SK-N-SH (cell line): ENCODE measurements at regions not wholly inside any gene's neighbourhood (a gene's known extent, or its start where the extent isn't known, plus 50 kb on each side); places are given as distances from the start of the nearest gene placed in this dataset.

Source experiments
- CTCF ChIA-PET: fragments of 300-600, 350-600 bp; formaldehyde crosslinking; extraction: SDS; loops from one replicate; lab custom pipeline; 2021; lab: Yijun Ruan, JAX
- POLR2A ChIA-PET: fragments of 350-600 bp; sonication (Branson Sonifier 250); formaldehyde crosslinking; extraction: SDS; loops from one replicate; lab custom pipeline; 2020; ENCODE audit warnings: antibody characterized with exemption, inconsistent platforms; lab: Yijun Ruan, JAX
- DNase-seq: peaks from one replicate; pipeline ENCODE4 v3.0.0; 2012
- H2AFZ ChIP-seq: fragments of 200-600 bp; sonication (generic); 2 replicates; pipeline ENCODE4 v1.8.1; 2016; ENCODE audit warnings: antibody characterized with exemption, mild to moderate bottlenecking, low read depth
- H3F3A ChIP-seq: fragments of 200-600 bp; sonication (generic); replicated peaks from 2 replicates; pipeline ENCODE3; 2016; ENCODE audit warnings: antibody characterized with exemption, mild to moderate bottlenecking; ENCODE audit not compliant: insufficient read depth
- H3K27ac ChIP-seq, 2 experiments: fragments of 200-500 bp in 1 of 2; fragments of 200-600 bp in 1 of 2; sonication (Bioruptor generic) in 1 of 2; sonication (generic), shearing (Covaris generic) in 1 of 2; 2 replicates each; pipeline versions ENCODE4 v1.5.1 to v1.6.1; 2014 to 2016; ENCODE audit warnings: low read depth in 2 of 2, inconsistent platforms in 1 of 2, low read length in 1 of 2, mild to moderate bottlenecking in 1 of 2, mixed read lengths in 1 of 2
- H3K27me3 ChIP-seq: fragments of 200-600 bp; sonication (generic), shearing (Covaris generic); 2 replicates; pipeline ENCODE4 v1.6.1; 2016; ENCODE audit warnings: mixed run types; ENCODE audit not compliant: insufficient read depth
- H3K36me3 ChIP-seq, 2 experiments: fragments of 200-500 bp in 1 of 2; fragments of 200-600 bp in 1 of 2; sonication (Bioruptor generic) in 1 of 2; sonication (generic) in 1 of 2; replicated peaks in 1 of 2; 2 replicates each; pipeline versions ENCODE3 to v1.5.1; 2014 to 2016; ENCODE audit warnings: low read length in 1 of 2, mild to moderate bottlenecking in 1 of 2; ENCODE audit not compliant: insufficient read depth in 2 of 2, control insufficient read depth in 1 of 2
- H3K4me1 ChIP-seq, 2 experiments: fragments of 200-500 bp in 1 of 2; fragments of 200-600 bp in 1 of 2; sonication (Bioruptor generic) in 1 of 2; sonication (generic), shearing (Covaris generic) in 1 of 2; 2 replicates each; pipeline versions ENCODE4 v1.5.1 to v1.6.1; 2014 to 2016; ENCODE audit warnings: low read depth in 1 of 2, low read length in 1 of 2, mixed run types in 1 of 2; ENCODE audit not compliant: insufficient read depth in 2 of 2, control insufficient read depth in 1 of 2
- H3K4me2 ChIP-seq: fragments of 200-600 bp; sonication (generic), shearing (Covaris generic); 2 replicates; pipeline ENCODE4 v1.6.1; 2017; ENCODE audit warnings: mixed run types
- H3K4me3 ChIP-seq, 2 experiments: fragments of 200-500 bp in 1 of 2; fragments of 200-600 bp in 1 of 2; sonication (Bioruptor generic) in 1 of 2; sonication (generic), shearing (Covaris generic) in 1 of 2; 2 replicates each; pipeline versions ENCODE4 v1.5.1 to v1.8.1; 2014 to 2016; ENCODE audit warnings: low read depth in 2 of 2, inconsistent platforms in 1 of 2, low read length in 1 of 2, mild to moderate bottlenecking in 1 of 2, mixed read lengths in 1 of 2, moderate library complexity in 1 of 2
- H3K79me2 ChIP-seq: fragments of 200-600 bp; sonication (generic); 2 replicates; pipeline ENCODE4 v1.8.1; 2017; ENCODE audit warnings: mild to moderate bottlenecking; ENCODE audit not compliant: insufficient read depth
- H3K9ac ChIP-seq: fragments of 200-600 bp; sonication (generic); 2 replicates; pipeline ENCODE4 v1.6.1; 2017; ENCODE audit warnings: mixed run types
- H3K9me2 ChIP-seq: fragments of 200-600 bp; sonication (generic); 2 replicates; pipeline ENCODE4 v1.6.1; 2017; ENCODE audit warnings: mixed run types
- H3K9me3 ChIP-seq: fragments of 200-600 bp; sonication (generic); 2 replicates; pipeline ENCODE4 v1.6.1; 2017; ENCODE audit warnings: mixed run types, mild to moderate bottlenecking, moderate library complexity
- H4K20me1 ChIP-seq: fragments of 200-600 bp; sonication (generic); 2 replicates; pipeline ENCODE4 v1.6.1; 2017; ENCODE audit warnings: mild to moderate bottlenecking, mixed run types; ENCODE audit not compliant: insufficient read depth
- CHD2 ChIP-seq: fragments of 150-350 bp; IDR thresholded peaks from 2 replicates; pipeline ENCODE4 v1.6.1; 2018; ENCODE audit warnings: low read length; ENCODE audit not compliant: partially characterized antibody
- EP300 ChIP-seq, 2 experiments: IDR thresholded peaks; 2 replicates each; pipeline versions ENCODE4 v1.4.0 to v1.6.1; 2012; ENCODE audit warnings: borderline replicate concordance in 1 of 2, low read depth in 1 of 2, low read length in 1 of 2
- EZH2phosphoT487 ChIP-seq: fragments of 200-600 bp; sonication (generic); IDR thresholded peaks from 2 replicates; pipeline ENCODE4 v1.6.1; 2017; ENCODE audit warnings: low read depth, mixed run types, mild to moderate bottlenecking, antibody characterized with exemption, moderate library complexity, borderline replicate concordance
- FOSL2 ChIP-seq: IDR thresholded peaks from 2 replicates; pipeline ENCODE4 v1.4.0; 2012; ENCODE audit warnings: low read depth, mild to moderate bottlenecking, moderate library complexity, borderline replicate concordance
- FOXJ3 ChIP-seq: sonication (generic); formaldehyde crosslinking; IDR thresholded peaks from 2 replicates; pipeline ENCODE4 v1.5.1; 2020; ENCODE audit warnings: mild to moderate bottlenecking, missing genetic modification reagents
- FOXM1 ChIP-seq: IDR thresholded peaks from 2 replicates; pipeline ENCODE4 v1.4.0; 2012; ENCODE audit warnings: low read depth, mild to moderate bottlenecking
- GABPA ChIP-seq: IDR thresholded peaks from 2 replicates; pipeline ENCODE4 v1.4.0; 2012; ENCODE audit warnings: low read depth, mild to moderate bottlenecking
- JUND ChIP-seq: IDR thresholded peaks from 2 replicates; pipeline ENCODE4 v1.4.0; 2012
- MAX ChIP-seq: IDR thresholded peaks from 2 replicates; pipeline ENCODE4 v1.4.0; 2012; ENCODE audit warnings: low read depth
- MXI1 ChIP-seq: IDR thresholded peaks from 2 replicates; pipeline ENCODE4 v1.6.1; 2012; ENCODE audit warnings: mild to moderate bottlenecking, low read depth, low read length, improper control_type of control experiment
- RAD21 ChIP-seq: IDR thresholded peaks from 2 replicates; pipeline ENCODE4 v1.6.1; 2012; ENCODE audit warnings: mild to moderate bottlenecking, low read length
- RCOR1 ChIP-seq: fragments of 150-350 bp; IDR thresholded peaks from 2 replicates; pipeline ENCODE4 v1.6.1; 2017; ENCODE audit warnings: antibody characterized with exemption, low read length
- RFX5 ChIP-seq: IDR thresholded peaks from 2 replicates; pipeline ENCODE4 v1.6.1; 2012; ENCODE audit warnings: mild to moderate bottlenecking, improper control_type of control experiment, low read length
- RXRA ChIP-seq: IDR thresholded peaks from 2 replicates; pipeline ENCODE4 v1.4.0; 2012; ENCODE audit warnings: low read depth, mild to moderate bottlenecking, borderline replicate concordance
- SMC3 ChIP-seq: IDR thresholded peaks from 2 replicates; pipeline ENCODE4 v1.6.1; 2012; ENCODE audit warnings: low read depth, low read length, improper control_type of control experiment
- TAF1 ChIP-seq: IDR thresholded peaks from 2 replicates; pipeline ENCODE4 v1.6.1; 2012; ENCODE audit warnings: low read depth, mild to moderate bottlenecking, low read length, moderate library complexity, borderline replicate concordance
- TCF12 ChIP-seq: IDR thresholded peaks from 2 replicates; pipeline ENCODE4 v1.4.0; 2012
- USF1 ChIP-seq: IDR thresholded peaks from 2 replicates; pipeline ENCODE4 v1.4.0; 2012; ENCODE audit warnings: low read depth, borderline replicate concordance
- ZBTB33 ChIP-seq: IDR thresholded peaks from 2 replicates; pipeline ENCODE4 v1.4.0; 2012; ENCODE audit warnings: low read depth, borderline replicate concordance
- WGBS: methylation state at CpG from one replicate; pipeline ENCODE4 v1.1.6; 2017; ENCODE audit warnings: low lambda C conversion rate; 5-methylcytosine and 5-hydroxymethylcytosine counted together

GRCh38 chr1:30405631-30406212 lies 317.7 kb downstream of the MATN1 start:
- Histone ChIP-seq H3K4me3 (no peak overlapping the region), H3K27ac (no peak overlapping the region), H3K27me3 (no peaks in the 10 kb centered on the region), H3F3A (no peaks in the 10 kb centered on the region), H3K9ac (no peak overlapping the region), H3K9me2 (no peaks in the 10 kb centered on the region), H3K79me2 (no peaks in the 10 kb centered on the region), H3K9me3 (no peaks in the 10 kb centered on the region), H2AFZ (no peak overlapping the region), H4K20me1 (no peaks in the 10 kb centered on the region), H3K4me1 (peaks cover 0 to 19% of the 10 kb centered on the region in 2 experiments; a peak in 2 of 4 replicates)
- DNase-seq: no peak
- CTCF ChIA-PET: interaction anchor here (1.9 to 2.9 kb wide), 2 partner anchors 10 to 26 kb away, joined by 6 to 11 read pairs; no protein-coding TSS in a partner anchor
- POLR2A ChIA-PET: no interaction called here
- no peak for TF ChIP-seq JUND
- TF ChIP-seq FOXM1: no peak
- TF ChIP-seq EP300 (IDR thresholded peaks at IDR 0.05; ENCODE audit: borderline replicate concordance in 1 of 2, low read depth in 1 of 2, low read length in 1 of 2): no peak
- no peak for TF ChIP-seq EZH2phosphoT487
- TF ChIP-seq TAF1: no peak
- no peak for TF ChIP-seq ZBTB33
- TF ChIP-seq MXI1: no peak
- TF ChIP-seq MAX: no peak
- TF ChIP-seq TCF12: no peak
- no peak for TF ChIP-seq GABPA
- TF ChIP-seq RCOR1: no peak
- TF ChIP-seq RXRA: no peak
- TF ChIP-seq FOXJ3 (CRISPR knock-in tag): no peak
- TF ChIP-seq SMC3: no peak
- no peak for TF ChIP-seq RFX5
- TF ChIP-seq FOSL2: no peak
- TF ChIP-seq RAD21: no peak
- TF ChIP-seq, all 33 proteins: peak for 0
- no peaks in the 10 kb centered on the region for H3K36me3 ChIP-seq
- H3K4me2 ChIP-seq: no peak overlapping the region
- WGBS: 61% methylated on average over 6 of the region's 8 CpGs

GRCh38 chr1:30405081-30405480 lies 318.3 kb downstream of the MATN1 start:
- H4K20me1 ChIP-seq: no peaks in the 10 kb centered on the region

More at GRCh38 chr1:30405081-30405480, 318.3 kb downstream of the MATN1 start:
- WGBS: 21% methylated on average over 3 of the region's 4 CpGs
- no peaks in the 10 kb centered on the region for H3K79me2 ChIP-seq
- no peak overlapping the region for H3K4me2 ChIP-seq
- ChIA-PET POLR2A (no interaction called here), CTCF (interaction anchor here (2.9 kb wide), 1 partner anchor 25 kb away, joined by 11 read pairs; no protein-coding TSS in a partner anchor)
- H3K27ac ChIP-seq: no peak overlapping the region
- no peaks in the 10 kb centered on the region for H3K27me3 ChIP-seq
- no peak overlapping the region for H3K9ac ChIP-seq
- H3K36me3 ChIP-seq: no peaks in the 10 kb centered on the region
- no peak overlapping the region for H2AFZ ChIP-seq
- TF ChIP-seq CHD2 (no peak), USF1 (no peak)
- no peaks in the 10 kb centered on the region for H3K9me3 ChIP-seq
- H3K4me1 ChIP-seq: peaks cover 0 to 19% of the 10 kb centered on the region in 2 experiments; a peak in 2 of 4 replicates
- DNase-seq: no peak
- no peaks in the 10 kb centered on the region for H3F3A ChIP-seq
- H3K9me2 ChIP-seq: no peaks in the 10 kb centered on the region
- H3K4me3 ChIP-seq: no peak overlapping the region
